Mammary epithelial cell (primary cell): ENCODE measurements at regions not wholly inside any gene's neighbourhood (a gene's known extent, or its start where the extent isn't known, plus 50 kb on each side); places are given as distances from the start of the nearest gene placed in this dataset.

Experiments
- CTCF ChIP-seq, 2 donors: IDR thresholded peaks in 1 of 2; conservative IDR thresholded peaks in 1 of 2; 2 replicates each; pipeline ENCODE4 v1.5.1; 2011 to 2012; ENCODE audit warnings: inconsistent platforms in 2 of 2, low read length in 2 of 2, mild to moderate bottlenecking in 2 of 2, control low read depth in 1 of 2, low read depth in 1 of 2; ENCODE audit not compliant: insufficient read depth in 1 of 2; ENCODE audit errors: extremely low read depth in 1 of 2
- EZH2 ChIP-seq: IDR thresholded peaks from 2 replicates; pipeline ENCODE4 v1.6.1; 2012; ENCODE audit warnings: low read length, inconsistent platforms, borderline replicate concordance

- no peak for TF ChIP-seq CTCF (conservative IDR thresholded peaks at IDR 0.05 in 1 of 2, IDR thresholded peaks at IDR 0.05 in 1 of 2; ENCODE audit: extremely low read depth in 1 of 2, insufficient read depth in 1 of 2, low read depth in 1 of 2, low read length in 2 of 2)
- TF ChIP-seq EZH2: no peak
These were observed 979.0 kb upstream of the EEF2KMT start for GRCh38 chr16:6076631-6077030.
